KMS-11 (cell line): ENCODE measurements at regions not wholly inside any gene's neighbourhood (a gene's known extent, or its start where the extent isn't known, plus 50 kb on each side); places are given as distances from the start of the nearest gene placed in this dataset.

Experiments
- H2AFZ ChIP-seq: fragments of 200-600 bp; sonication (generic); 2 replicates; pipeline ENCODE4 v1.6.1; 2016; ENCODE audit warnings: antibody characterized with exemption, mixed run types, low read depth
- H3K27ac ChIP-seq: fragments of 200-600 bp; sonication (generic); 2 replicates; pipeline ENCODE4 v1.6.1; 2016; ENCODE audit warnings: mild to moderate bottlenecking, mixed run types
- H3K27me3 ChIP-seq: fragments of 200-600 bp; sonication (generic); 2 replicates; pipeline ENCODE4 v1.6.1; 2017; ENCODE audit warnings: mild to moderate bottlenecking, low read depth, mixed run types, moderate library complexity; ENCODE audit not compliant: insufficient read depth
- H3K36me3 ChIP-seq: fragments of 200-600 bp; sonication (generic); 2 replicates; pipeline ENCODE4 v1.6.1; 2017; ENCODE audit warnings: mild to moderate bottlenecking, mixed run types; ENCODE audit not compliant: insufficient read depth
- H3K4me1 ChIP-seq: fragments of 200-600 bp; sonication (generic); 2 replicates; pipeline ENCODE4 v1.6.1; 2016; ENCODE audit warnings: mild to moderate bottlenecking, low read depth, mixed run types; ENCODE audit not compliant: poor library complexity, severe bottlenecking
- H3K4me2 ChIP-seq: fragments of 200-600 bp; sonication (generic); 2 replicates; pipeline ENCODE4 v1.7.0; 2016; ENCODE audit warnings: mild to moderate bottlenecking, mixed run types
- H3K4me3 ChIP-seq: fragments of 200-600 bp; sonication (generic); IDR thresholded peaks from 2 replicates; pipeline ENCODE4 v1.6.1; 2017; ENCODE audit warnings: low read depth, low read length, mixed read lengths; ENCODE audit not compliant: insufficient read depth
- H3K79me2 ChIP-seq: fragments of 200-600 bp; sonication (generic); 2 replicates; pipeline ENCODE4 v1.6.1; 2016; ENCODE audit warnings: low read depth, mixed run types; ENCODE audit not compliant: insufficient read depth
- H3K9ac ChIP-seq: fragments of 200-600 bp; sonication (generic); 2 replicates; pipeline ENCODE4 v1.6.1; 2016; ENCODE audit warnings: mild to moderate bottlenecking, mixed run types
- H4K20me1 ChIP-seq: fragments of 200-600 bp; sonication (generic); 2 replicates; pipeline ENCODE4 v1.6.1; 2016; ENCODE audit warnings: mild to moderate bottlenecking, mixed run types; ENCODE audit not compliant: insufficient read depth
- CTCF ChIP-seq: fragments of 200-600 bp; sonication (generic); conservative IDR thresholded peaks from 2 replicates; pipeline ENCODE4 v1.6.1; 2017; ENCODE audit warnings: low read depth, mild to moderate bottlenecking, antibody characterized with exemption, low read length, moderate library complexity, mixed read lengths

DNA sequence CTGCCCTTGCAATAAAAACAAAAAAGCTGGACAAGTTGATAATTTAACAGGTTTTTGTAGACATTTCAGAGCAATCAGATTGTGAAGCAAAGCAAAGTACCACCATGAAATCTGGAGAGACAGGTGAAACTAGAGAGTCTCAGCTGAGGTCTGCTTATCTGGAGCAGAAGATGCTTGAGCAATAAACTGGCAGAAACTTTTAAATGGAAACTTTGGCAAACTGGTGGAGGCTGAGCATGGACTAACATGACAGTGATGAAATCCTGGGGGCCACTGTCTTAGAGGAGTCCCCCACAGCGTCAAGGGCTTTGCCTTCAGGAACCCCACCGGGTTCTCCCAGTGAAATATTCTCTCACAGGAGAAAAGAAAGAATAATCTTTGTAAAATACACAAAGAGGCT, 416.3 kb upstream of the B3GALT2 start:
- H3K4me3 ChIP-seq: no peak overlapping the region
- no peaks in the 10 kb centered on the region for H3K79me2 ChIP-seq
- no peaks in the 10 kb centered on the region for H4K20me1 ChIP-seq
- TF ChIP-seq CTCF: no peak
- H3K36me3 ChIP-seq: no peaks in the 10 kb centered on the region
- H2AFZ ChIP-seq: no peak overlapping the region
- no peak overlapping the region for H3K9ac ChIP-seq
- no peaks in the 10 kb centered on the region for H3K27me3 ChIP-seq
- H3K27ac ChIP-seq: no peak overlapping the region
- H3K4me2 ChIP-seq: no peak overlapping the region
- no peaks in the 10 kb centered on the region for H3K4me1 ChIP-seq

DNA sequence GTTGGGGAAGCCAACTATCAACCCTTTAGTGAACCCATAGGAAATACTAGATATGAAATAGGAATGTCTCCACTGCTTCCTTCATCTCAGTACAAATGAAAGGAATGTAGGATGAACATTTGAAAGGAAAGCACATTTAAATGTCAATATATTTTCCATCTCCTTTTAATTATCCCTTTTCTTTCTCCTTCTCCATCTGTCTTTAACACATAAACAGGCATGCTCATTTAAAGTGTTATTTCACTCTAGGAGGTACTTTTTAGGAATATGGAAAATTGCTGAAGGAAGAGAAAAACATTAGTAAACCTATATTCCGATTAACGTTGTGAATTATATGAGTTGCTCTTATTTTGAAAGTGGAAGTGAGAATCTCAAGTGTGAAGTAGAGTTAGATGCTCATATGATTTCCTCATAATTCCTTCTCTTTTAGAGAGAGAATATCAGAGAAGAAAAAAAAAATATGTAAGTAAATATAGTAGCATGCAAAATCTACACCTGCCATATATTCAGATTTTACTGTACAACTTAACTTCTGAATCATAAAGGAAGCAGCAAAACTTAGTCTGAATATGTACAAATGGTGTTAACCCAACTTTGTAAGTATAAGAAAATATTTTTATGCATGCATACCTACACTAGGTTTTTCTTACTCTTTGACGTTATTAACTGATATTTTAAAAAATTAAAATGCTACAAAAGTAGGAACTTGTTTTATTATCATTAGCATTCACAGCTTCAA, 406.9 kb upstream of the B3GALT2 start:
- peaks cover 43% of the 10 kb centered on the region for H3K4me1 ChIP-seq
- H3K27me3 ChIP-seq: no peaks in the 10 kb centered on the region
- no peak overlapping the region for H3K9ac ChIP-seq
- peak overlapping the region; percentile 55 for H3K4me3 ChIP-seq
- H3K27ac ChIP-seq: peak overlapping the region; percentile 39; the same call in 1 of the 2 replicates
- H3K79me2 ChIP-seq: no peaks in the 10 kb centered on the region
- peak overlapping the region; percentile 15; the same call in 1 of the 2 replicates for H2AFZ ChIP-seq
- H4K20me1 ChIP-seq: no peaks in the 10 kb centered on the region
- H3K4me2 ChIP-seq: peak overlapping the region; percentile 69
- no peak for TF ChIP-seq CTCF
- H3K36me3 ChIP-seq: no peaks in the 10 kb centered on the region

- Histone ChIP-seq H3K4me2 (peak overlapping the region; percentile 69), H3K4me1 (peaks cover 43% of the 10 kb centered on the region), H3K9ac (no peak overlapping the region)
Measured at GRCh38 chr1:193592317-193592716, 405.9 kb upstream of the B3GALT2 start.

DNA sequence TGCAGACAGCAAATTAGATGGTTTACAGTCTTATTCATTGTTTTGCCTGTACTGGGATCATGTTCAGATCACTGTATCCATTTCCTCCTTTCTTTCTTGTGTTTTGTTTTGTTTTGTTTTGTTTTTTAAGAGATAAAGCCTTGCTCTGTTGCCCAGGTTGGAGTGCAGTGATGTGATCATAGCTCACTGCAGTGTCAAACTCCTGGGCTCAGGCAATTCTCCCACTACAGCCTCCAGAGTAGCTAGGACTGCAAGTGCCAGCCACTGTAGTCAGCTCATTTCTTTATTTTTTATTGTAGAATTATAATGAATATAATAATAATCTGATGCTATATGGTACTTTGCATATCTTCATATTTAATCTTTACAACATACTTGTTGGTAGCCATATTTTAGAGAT, 403.7 kb upstream of the B3GALT2 start:
- Histone ChIP-seq H2AFZ (no peak overlapping the region), H3K4me1 (peaks cover 43% of the 10 kb centered on the region), H3K4me2 (no peak overlapping the region), H3K9ac (no peak overlapping the region), H4K20me1 (no peaks in the 10 kb centered on the region), H3K27ac (no peak overlapping the region), H3K36me3 (no peaks in the 10 kb centered on the region), H3K4me3 (no peak overlapping the region), H3K27me3 (no peaks in the 10 kb centered on the region), H3K79me2 (no peaks in the 10 kb centered on the region)
- no peak for TF ChIP-seq CTCF

More at GRCh38 chr1:193592317-193592716, 405.9 kb upstream of the B3GALT2 start:
- Histone ChIP-seq H3K27me3 (no peaks in the 10 kb centered on the region), H3K79me2 (no peaks in the 10 kb centered on the region), H4K20me1 (no peaks in the 10 kb centered on the region), H3K36me3 (no peaks in the 10 kb centered on the region), H2AFZ (peak overlapping the region; percentile 15; the same call in 1 of the 2 replicates), H3K27ac (peak overlapping the region; percentile 39; the same call in 1 of the 2 replicates), H3K4me3 (no peak overlapping the region)
- TF ChIP-seq CTCF: no peak
